ENCODE measurements at regions not wholly inside any gene's neighbourhood (a gene's known extent, or its start where the extent isn't known, plus 50 kb on each side); places are given as distances from the start of the nearest gene placed in this dataset.

- no peaks in the 10 kb centered on the region for H4K20me1 ChIP-seq (ENCODE audit: insufficient read depth)
- no peaks in the 10 kb centered on the region for H3K79me2 ChIP-seq (replicated peaks; ENCODE audit: insufficient read depth, low read length)
- H3K36me3 ChIP-seq (ENCODE audit: insufficient read depth, low read length): no peaks in the 10 kb centered on the region
- H3F3A ChIP-seq (ENCODE audit: insufficient read depth, low read length, poor library complexity, severe bottlenecking): no peaks in the 10 kb centered on the region
- H2AFZ ChIP-seq (ENCODE audit: low read depth, low read length): no peak overlapping the region
- TF ChIP-seq, protein P1, sequence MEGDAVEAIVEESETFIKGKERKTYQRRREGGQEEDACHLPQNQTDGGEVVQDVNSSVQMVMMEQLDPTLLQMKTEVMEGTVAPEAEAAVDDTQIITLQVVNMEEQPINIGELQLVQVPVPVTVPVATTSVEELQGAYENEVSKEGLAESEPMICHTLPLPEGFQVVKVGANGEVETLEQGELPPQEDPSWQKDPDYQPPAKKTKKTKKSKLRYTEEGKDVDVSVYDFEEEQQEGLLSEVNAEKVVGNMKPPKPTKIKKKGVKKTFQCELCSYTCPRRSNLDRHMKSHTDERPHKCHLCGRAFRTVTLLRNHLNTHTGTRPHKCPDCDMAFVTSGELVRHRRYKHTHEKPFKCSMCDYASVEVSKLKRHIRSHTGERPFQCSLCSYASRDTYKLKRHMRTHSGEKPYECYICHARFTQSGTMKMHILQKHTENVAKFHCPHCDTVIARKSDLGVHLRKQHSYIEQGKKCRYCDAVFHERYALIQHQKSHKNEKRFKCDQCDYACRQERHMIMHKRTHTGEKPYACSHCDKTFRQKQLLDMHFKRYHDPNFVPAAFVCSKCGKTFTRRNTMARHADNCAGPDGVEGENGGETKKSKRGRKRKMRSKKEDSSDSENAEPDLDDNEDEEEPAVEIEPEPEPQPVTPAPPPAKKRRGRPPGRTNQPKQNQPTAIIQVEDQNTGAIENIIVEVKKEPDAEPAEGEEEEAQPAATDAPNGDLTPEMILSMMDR (IDR thresholded peaks at IDR 0.05; ENCODE audit: poor library complexity, severe bottlenecking): no peak
- no peak for TF ChIP-seq RAD21 (conservative IDR thresholded peaks at IDR 0.05)
- no peak for TF ChIP-seq TAF1 (IDR thresholded peaks at IDR 0.05; ENCODE audit: low read depth)
- TF ChIP-seq EP300 (conservative IDR thresholded peaks at IDR 0.05; ENCODE audit: poor library complexity, severe bottlenecking): no peak
- TF ChIP-seq MXI1 (conservative IDR thresholded peaks at IDR 0.05; ENCODE audit: poor library complexity, severe bottlenecking): no peak
- TF ChIP-seq REST (IDR thresholded peaks at IDR 0.05; ENCODE audit: borderline replicate concordance): no peak
- TF ChIP-seq SMC3 (conservative IDR thresholded peaks at IDR 0.05; ENCODE audit: poor library complexity): no peak
- TF ChIP-seq POLR2AphosphoS5 (IDR thresholded peaks at IDR 0.05): no peak
- no peak for TF ChIP-seq EZH2 (IDR thresholded peaks at IDR 0.05; ENCODE audit: borderline replicate concordance, insufficient read depth, low read length, poor library complexity, severe bottlenecking)
- H3K9me3 ChIP-seq (ENCODE audit: low read length): no peaks in the 10 kb centered on the region
- H3K4me2 ChIP-seq (ENCODE audit: low read length): no peak overlapping the region
- H3K27me3 ChIP-seq (ENCODE audit: insufficient read depth, low read depth, low read length): no peaks in the 10 kb centered on the region
- no peak overlapping the region for H3K9ac ChIP-seq (ENCODE audit: low read length)
- H3K27ac ChIP-seq (ENCODE audit: low read length): no peak overlapping the region
- H3K4me3 ChIP-seq (ENCODE audit: low read length): no peak overlapping the region
- no peaks in the 10 kb centered on the region for H3K9me2 ChIP-seq (ENCODE audit: insufficient read depth, low read length)
These were observed 563.5 kb upstream of the SPRY2 start for GRCh38 chr13:80904386-80904785.

DNA sequence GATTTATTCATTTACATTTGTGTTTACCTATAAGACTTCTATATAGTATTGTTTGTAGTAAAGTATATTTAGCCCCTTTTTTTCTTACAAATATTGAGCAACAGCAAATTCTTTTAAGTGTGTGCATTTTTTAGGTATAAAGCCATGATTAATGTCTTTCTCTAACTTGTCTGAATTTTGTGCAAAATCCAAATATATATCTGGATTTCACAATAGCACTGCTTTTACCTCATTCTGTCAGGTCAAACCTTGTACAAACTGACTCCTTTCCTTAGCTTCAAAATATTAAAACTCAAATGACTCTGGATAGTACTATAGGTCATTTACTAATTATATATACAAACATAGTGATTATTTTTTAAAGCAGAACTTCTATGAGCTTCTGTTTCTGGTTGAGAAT, 563.0 kb upstream of the SPRY2 start:
- Histone ChIP-seq H3K4me3 (ENCODE audit: low read length) (no peak overlapping the region), H3K9ac (ENCODE audit: low read length) (no peak overlapping the region), H3K4me2 (ENCODE audit: low read length) (no peak overlapping the region), H3K9me3 (ENCODE audit: low read length) (no peaks in the 10 kb centered on the region), H4K20me1 (ENCODE audit: insufficient read depth) (no peaks in the 10 kb centered on the region), H3K9me2 (ENCODE audit: insufficient read depth, low read length) (no peaks in the 10 kb centered on the region), H2AFZ (ENCODE audit: low read depth, low read length) (no peak overlapping the region), H3K27ac (ENCODE audit: low read length) (no peak overlapping the region), H3F3A (ENCODE audit: insufficient read depth, low read length, poor library complexity, severe bottlenecking) (no peaks in the 10 kb centered on the region), H3K36me3 (ENCODE audit: insufficient read depth, low read length) (no peaks in the 10 kb centered on the region), H3K27me3 (ENCODE audit: insufficient read depth, low read depth, low read length) (no peaks in the 10 kb centered on the region), H3K79me2 (replicated peaks; ENCODE audit: insufficient read depth, low read length) (no peaks in the 10 kb centered on the region)
- TF ChIP-seq MXI1 (conservative IDR thresholded peaks at IDR 0.05; ENCODE audit: poor library complexity, severe bottlenecking) (no peak), TAF1 (IDR thresholded peaks at IDR 0.05; ENCODE audit: low read depth) (no peak), REST (IDR thresholded peaks at IDR 0.05; ENCODE audit: borderline replicate concordance) (no peak), EZH2 (IDR thresholded peaks at IDR 0.05; ENCODE audit: borderline replicate concordance, insufficient read depth, low read length, poor library complexity, severe bottlenecking) (no peak), EP300 (conservative IDR thresholded peaks at IDR 0.05; ENCODE audit: poor library complexity, severe bottlenecking) (no peak), SMC3 (conservative IDR thresholded peaks at IDR 0.05; ENCODE audit: poor library complexity) (no peak), POLR2AphosphoS5 (IDR thresholded peaks at IDR 0.05) (no peak), RAD21 (conservative IDR thresholded peaks at IDR 0.05) (no peak)
- TF ChIP-seq, protein P1 (IDR thresholded peaks at IDR 0.05; ENCODE audit: poor library complexity, severe bottlenecking): no peak
